ENCODE measurements at regions not wholly inside any gene's neighbourhood (a gene's known extent, or its start where the extent isn't known, plus 50 kb on each side); places are given as distances from the start of the nearest gene placed in this dataset.
"Not testable (repeated sequence)": the region's sequence is repeated elsewhere in the genome, so short reads cannot be mapped to it uniquely, and the experiment has no call there.

GRCh38 chr10:30728127-30728526 is 98.6 kb upstream of the LYZL2 start:
- no peak overlapping the region for H3K4me3 ChIP-seq (ENCODE audit: low read depth, low read length)
- no peak for TF ChIP-seq CTCF (IDR thresholded peaks at IDR 0.05; ENCODE audit: low read depth, low read length)

GRCh38 chr10:30727524-30727923 is 98.0 kb upstream of the LYZL2 start:
- H3K4me3 ChIP-seq (ENCODE audit: low read depth, low read length), result no peak overlapping the region
- no peak for TF ChIP-seq CTCF (IDR thresholded peaks at IDR 0.05; ENCODE audit: low read depth, low read length)

- H3K4me3 ChIP-seq (ENCODE audit: low read depth, low read length), result not testable (repeated sequence)
- TF ChIP-seq CTCF (IDR thresholded peaks at IDR 0.05; ENCODE audit: low read depth, low read length), result peak; percentile 59
These were observed 97.3 kb upstream of the LYZL2 start for GRCh38 chr10:30726783-30727414.

- H3K4me3 ChIP-seq (ENCODE audit: low read depth, low read length), result no peak overlapping the region
- TF ChIP-seq CTCF (IDR thresholded peaks at IDR 0.05; ENCODE audit: low read depth, low read length), result no peak
These were observed 96.1 kb upstream of the LYZL2 start for GRCh38 chr10:30725661-30726060.

GRCh38 chr10:30724296-30724695 is 94.7 kb upstream of the LYZL2 start:
- TF ChIP-seq CTCF (IDR thresholded peaks at IDR 0.05; ENCODE audit: low read depth, low read length), result no peak

GRCh38 chr10:30722956-30723620 is 93.5 kb upstream of the LYZL2 start:
- no peak for TF ChIP-seq CTCF (IDR thresholded peaks at IDR 0.05; ENCODE audit: low read depth, low read length)
- no peak overlapping the region for H3K4me3 ChIP-seq (ENCODE audit: low read depth, low read length)

More at GRCh38 chr10:30724296-30724695, 94.7 kb upstream of the LYZL2 start:
- no peak overlapping the region for H3K4me3 ChIP-seq (ENCODE audit: low read depth, low read length)

GRCh38 chr10:30719832-30720231 is 90.3 kb upstream of the LYZL2 start:
- TF ChIP-seq CTCF (IDR thresholded peaks at IDR 0.05; ENCODE audit: low read depth, low read length), result no peak
- H3K4me3 ChIP-seq (ENCODE audit: low read depth, low read length), result no peak overlapping the region

Data from WI38 (cell line).